ENCODE measurements at regions not wholly inside any gene's neighbourhood (a gene's known extent, or its start where the extent isn't known, plus 50 kb on each side); places are given as distances from the start of the nearest gene placed in this dataset.

DNA sequence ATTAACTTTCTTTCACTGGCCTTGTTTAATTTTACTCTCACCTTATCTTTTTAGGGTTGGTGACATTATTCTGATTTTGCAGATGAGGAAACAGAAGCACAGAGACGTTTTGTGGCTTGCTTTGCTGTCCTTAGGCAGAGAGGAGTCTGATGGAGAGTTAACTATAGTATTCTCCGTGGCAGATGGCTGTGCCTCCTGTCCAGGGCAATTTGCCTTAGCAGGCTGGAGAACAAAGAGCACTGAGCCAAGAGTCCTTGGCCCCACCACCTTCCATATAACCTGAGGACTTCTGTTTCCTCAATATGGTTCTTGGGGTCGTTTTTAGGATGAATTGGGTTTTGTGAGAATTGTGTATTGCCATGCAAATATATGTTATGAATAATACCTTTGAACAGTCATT, 71.4 kb upstream of the BACH2 start:
- H3K4me3 ChIP-seq, result no peak overlapping the region
- intact Hi-C loops (cut with micrococcal nuclease), result no loop called here
- DNase-seq, result no peak
- H3K9me3 ChIP-seq (replicated peaks), result peaks cover 3% of the 10 kb centered on the region
- H3K27me3 ChIP-seq (ENCODE audit: low read depth), result no peaks in the 10 kb centered on the region
- TF ChIP-seq, protein P1, sequence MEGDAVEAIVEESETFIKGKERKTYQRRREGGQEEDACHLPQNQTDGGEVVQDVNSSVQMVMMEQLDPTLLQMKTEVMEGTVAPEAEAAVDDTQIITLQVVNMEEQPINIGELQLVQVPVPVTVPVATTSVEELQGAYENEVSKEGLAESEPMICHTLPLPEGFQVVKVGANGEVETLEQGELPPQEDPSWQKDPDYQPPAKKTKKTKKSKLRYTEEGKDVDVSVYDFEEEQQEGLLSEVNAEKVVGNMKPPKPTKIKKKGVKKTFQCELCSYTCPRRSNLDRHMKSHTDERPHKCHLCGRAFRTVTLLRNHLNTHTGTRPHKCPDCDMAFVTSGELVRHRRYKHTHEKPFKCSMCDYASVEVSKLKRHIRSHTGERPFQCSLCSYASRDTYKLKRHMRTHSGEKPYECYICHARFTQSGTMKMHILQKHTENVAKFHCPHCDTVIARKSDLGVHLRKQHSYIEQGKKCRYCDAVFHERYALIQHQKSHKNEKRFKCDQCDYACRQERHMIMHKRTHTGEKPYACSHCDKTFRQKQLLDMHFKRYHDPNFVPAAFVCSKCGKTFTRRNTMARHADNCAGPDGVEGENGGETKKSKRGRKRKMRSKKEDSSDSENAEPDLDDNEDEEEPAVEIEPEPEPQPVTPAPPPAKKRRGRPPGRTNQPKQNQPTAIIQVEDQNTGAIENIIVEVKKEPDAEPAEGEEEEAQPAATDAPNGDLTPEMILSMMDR (IDR thresholded peaks at IDR 0.05; ENCODE audit: borderline replicate concordance), result no peak
- H3K27ac ChIP-seq (replicated peaks), result no peak overlapping the region
- peaks cover 6% of the 10 kb centered on the region for H3K4me1 ChIP-seq
- H3K36me3 ChIP-seq, result no peaks in the 10 kb centered on the region

DNA sequence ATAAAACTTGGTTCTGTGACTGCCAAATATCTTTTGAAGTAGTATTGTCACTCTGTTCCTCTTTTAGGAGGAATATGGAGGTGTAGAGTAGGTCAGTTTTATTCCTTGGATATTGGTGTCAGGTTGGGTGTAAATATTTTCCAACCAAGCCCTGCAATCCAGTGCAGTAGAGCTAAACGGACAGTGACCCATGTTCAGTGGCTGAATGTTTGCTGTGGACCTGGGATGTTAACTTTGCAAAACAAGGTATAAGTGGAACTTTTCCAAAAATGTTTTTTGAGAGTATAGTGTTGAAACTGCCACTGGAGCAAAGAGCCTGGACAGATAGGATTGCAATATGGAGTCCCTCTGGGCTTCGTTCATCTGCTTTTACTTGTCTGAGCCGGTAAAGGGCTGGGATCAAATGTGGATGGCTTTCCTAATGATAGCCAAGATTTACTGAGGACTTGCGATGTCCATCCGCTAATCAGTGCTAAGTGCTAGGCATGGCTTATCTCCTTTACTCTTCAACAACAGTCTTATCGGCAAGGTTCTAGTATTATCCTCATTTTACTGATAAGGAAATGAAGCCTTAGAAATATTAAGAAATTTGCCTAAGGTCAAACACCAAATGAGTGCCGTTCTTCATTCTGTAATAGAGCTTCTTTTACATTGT, 69.0 kb upstream of the BACH2 start:
- Histone ChIP-seq H3K27ac (replicated peaks) (no peak overlapping the region), H3K4me3 (no peak overlapping the region), H3K27me3 (ENCODE audit: low read depth) (no peaks in the 10 kb centered on the region), H3K4me1 (peaks cover 6% of the 10 kb centered on the region), H3K36me3 (no peaks in the 10 kb centered on the region), H3K9me3 (replicated peaks) (peaks cover 3% of the 10 kb centered on the region)
- TF ChIP-seq, protein P1 (IDR thresholded peaks at IDR 0.05; ENCODE audit: borderline replicate concordance), result no peak
- DNase-seq, result no peak
- intact Hi-C loops (cut with micrococcal nuclease), result no loop called here

DNA sequence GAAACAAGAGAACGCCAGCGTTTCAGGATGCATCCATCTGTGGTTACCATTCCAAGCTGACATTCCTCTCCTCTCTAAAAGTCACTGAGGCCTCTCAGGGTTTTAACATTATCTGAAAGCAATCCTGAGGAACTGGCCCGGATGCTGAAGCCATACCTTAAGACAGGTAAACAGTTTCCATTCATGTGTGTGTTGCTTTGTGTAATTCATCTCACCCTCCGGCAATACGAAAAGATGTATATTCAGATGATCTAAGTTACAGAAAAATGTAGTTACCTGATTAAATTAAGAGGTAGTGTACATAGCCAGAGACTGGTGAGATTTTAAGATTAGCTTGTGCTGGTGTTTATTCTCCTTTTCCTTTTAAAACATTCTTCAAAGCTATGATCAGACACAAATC, 68.4 kb upstream of the BACH2 start:
- Histone ChIP-seq H3K36me3 (no peaks in the 10 kb centered on the region), H3K27me3 (ENCODE audit: low read depth) (no peaks in the 10 kb centered on the region), H3K4me1 (peaks cover 6% of the 10 kb centered on the region), H3K4me3 (no peak overlapping the region), H3K27ac (replicated peaks) (no peak overlapping the region), H3K9me3 (replicated peaks) (peaks cover 3% of the 10 kb centered on the region)
- DNase-seq, result no peak
- TF ChIP-seq, protein P1 (IDR thresholded peaks at IDR 0.05; ENCODE audit: borderline replicate concordance), result no peak
- intact Hi-C loops (cut with micrococcal nuclease), result no loop called here

DNA sequence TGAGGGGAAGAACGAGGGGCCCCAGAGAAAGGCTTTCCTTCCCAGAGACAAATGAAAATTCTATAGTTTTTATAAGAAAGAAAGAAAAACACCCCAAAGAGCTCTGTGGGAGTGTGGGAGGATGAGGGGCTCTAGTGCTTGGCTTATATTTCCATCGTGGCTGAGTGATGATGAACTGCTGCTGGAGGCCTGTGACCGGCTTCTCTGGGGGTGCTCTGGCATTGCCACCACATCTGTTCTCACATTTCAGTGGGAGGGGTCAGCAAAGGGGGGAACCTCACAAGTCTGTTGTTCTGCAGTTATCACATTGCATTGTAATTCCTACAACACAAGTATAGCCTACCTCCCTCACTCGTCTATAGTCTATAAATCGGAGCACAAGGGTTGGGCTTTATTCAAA, 67.6 kb upstream of the BACH2 start:
- H3K27ac ChIP-seq (replicated peaks), result no peak overlapping the region
- TF ChIP-seq, protein P1 (IDR thresholded peaks at IDR 0.05; ENCODE audit: borderline replicate concordance), result no peak
- no peak for DNase-seq
- H3K9me3 ChIP-seq (replicated peaks), result peaks cover 3% of the 10 kb centered on the region
- no peaks in the 10 kb centered on the region for H3K27me3 ChIP-seq (ENCODE audit: low read depth)
- no peaks in the 10 kb centered on the region for H3K36me3 ChIP-seq
- no peak overlapping the region for H3K4me3 ChIP-seq
- intact Hi-C loops (cut with micrococcal nuclease), result no loop called here
- H3K4me1 ChIP-seq, result peaks cover 2% of the 10 kb centered on the region

DNA sequence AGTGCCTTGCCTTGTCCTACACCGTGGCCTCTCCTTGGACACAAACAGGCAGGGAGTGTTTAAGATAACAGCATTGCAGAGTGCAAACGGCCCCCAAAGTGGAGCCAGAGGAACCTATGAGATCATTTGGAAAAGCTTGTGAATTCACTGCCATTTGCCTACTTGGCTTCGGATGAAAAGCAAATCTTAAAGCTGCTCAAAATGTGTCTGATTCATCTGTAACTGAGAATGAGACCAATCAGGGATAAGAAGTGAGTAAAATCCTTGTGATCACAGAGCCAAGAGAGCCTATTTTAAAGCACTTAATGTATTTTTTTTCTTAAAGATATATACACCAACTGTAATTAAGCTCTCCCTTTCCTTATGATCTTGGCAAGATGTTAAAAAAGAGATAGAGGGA, 65.7 kb upstream of the BACH2 start:
- no peak for DNase-seq
- H3K36me3 ChIP-seq, result no peaks in the 10 kb centered on the region
- intact Hi-C loops (cut with micrococcal nuclease), result no loop called here
- H3K27ac ChIP-seq (replicated peaks), result no peak overlapping the region
- H3K9me3 ChIP-seq (replicated peaks), result no peaks in the 10 kb centered on the region
- no peaks in the 10 kb centered on the region for H3K27me3 ChIP-seq (ENCODE audit: low read depth)
- TF ChIP-seq, protein P1 (IDR thresholded peaks at IDR 0.05; ENCODE audit: borderline replicate concordance), result no peak
- no peaks in the 10 kb centered on the region for H3K4me1 ChIP-seq
- H3K4me3 ChIP-seq, result no peak overlapping the region
